ENCODE measurements at regions not wholly inside any gene's neighbourhood (a gene's known extent, or its start where the extent isn't known, plus 50 kb on each side); places are given as distances from the start of the nearest gene placed in this dataset.

- no peak for DNase-seq
- Mint-ChIP-seq H3K4me1 (ENCODE audit: low read depth, unreplicated experiment) (no peaks in the 10 kb centered on the region), H3K27ac (ENCODE audit: unreplicated experiment) (no peak overlapping the region), H3K27me3 (ENCODE audit: unreplicated experiment) (no peaks in the 10 kb centered on the region), H3K36me3 (ENCODE audit: insufficient read depth, unreplicated experiment) (no peaks in the 10 kb centered on the region), H3K4me3 (ENCODE audit: low read depth, unreplicated experiment) (no peak overlapping the region), H3K9me3 (ENCODE audit: low read depth, unreplicated experiment) (no peaks in the 10 kb centered on the region)
- no peak for TF ChIP-seq CTCF (IDR thresholded peaks at IDR 0.05; ENCODE audit: unreplicated experiment)
- CTCF ChIA-PET: no interaction called here
- intact Hi-C loops (cut with micrococcal nuclease; ENCODE audit: unreplicated experiment): no loop called here
- no TSS peak for BruUV-seq (replicated peaks)
These were observed 287.2 kb upstream of the ZNF608 start for GRCh38 chr5:125033602-125034001.

DNA sequence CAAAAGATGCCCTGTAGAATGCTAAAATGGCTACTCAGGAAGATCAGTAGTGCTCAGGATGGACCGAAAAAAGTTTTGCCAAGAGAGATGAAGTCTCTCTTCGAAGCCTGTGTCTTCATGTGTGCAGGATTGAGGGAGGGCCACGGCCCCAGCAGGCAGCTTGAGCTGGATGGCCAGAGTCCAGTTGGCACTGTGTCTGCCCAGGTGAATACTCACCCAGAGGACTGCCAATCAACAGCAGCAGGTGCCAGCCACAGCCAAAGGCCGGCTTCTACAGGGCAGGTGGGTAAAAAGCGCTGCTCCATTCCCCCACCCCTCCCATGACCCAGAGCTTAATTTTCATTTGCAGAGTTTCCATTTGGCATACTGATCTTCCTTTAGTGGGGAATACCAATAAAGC is 287.9 kb upstream of the ZNF608 start:
- H3K36me3 Mint-ChIP-seq (ENCODE audit: insufficient read depth, unreplicated experiment): no peaks in the 10 kb centered on the region
- H3K4me1 Mint-ChIP-seq (ENCODE audit: low read depth, unreplicated experiment): no peaks in the 10 kb centered on the region
- H3K27ac Mint-ChIP-seq (ENCODE audit: unreplicated experiment): no peak overlapping the region
- no peaks in the 10 kb centered on the region for H3K9me3 Mint-ChIP-seq (ENCODE audit: low read depth, unreplicated experiment)
- BruUV-seq (replicated peaks): no TSS peak
- no peaks in the 10 kb centered on the region for H3K27me3 Mint-ChIP-seq (ENCODE audit: unreplicated experiment)
- no peak overlapping the region for H3K4me3 Mint-ChIP-seq (ENCODE audit: low read depth, unreplicated experiment)
- no peak for DNase-seq
- CTCF ChIA-PET: no interaction called here
- intact Hi-C loops (cut with micrococcal nuclease; ENCODE audit: unreplicated experiment): no loop called here
- TF ChIP-seq CTCF (IDR thresholded peaks at IDR 0.05; ENCODE audit: unreplicated experiment): no peak

GRCh38 chr5:125036494-125036893 is 290.1 kb upstream of the ZNF608 start:
- no peaks in the 10 kb centered on the region for H3K4me1 Mint-ChIP-seq (ENCODE audit: low read depth, unreplicated experiment)
- intact Hi-C loops (cut with micrococcal nuclease; ENCODE audit: unreplicated experiment): no loop called here
- CTCF ChIA-PET: no interaction called here
- H3K9me3 Mint-ChIP-seq (ENCODE audit: low read depth, unreplicated experiment): no peaks in the 10 kb centered on the region
- H3K4me3 Mint-ChIP-seq (ENCODE audit: low read depth, unreplicated experiment): no peak overlapping the region
- no TSS peak for BruUV-seq (replicated peaks)
- H3K27ac Mint-ChIP-seq (ENCODE audit: unreplicated experiment): no peak overlapping the region
- H3K27me3 Mint-ChIP-seq (ENCODE audit: unreplicated experiment): no peaks in the 10 kb centered on the region
- no peaks in the 10 kb centered on the region for H3K36me3 Mint-ChIP-seq (ENCODE audit: insufficient read depth, unreplicated experiment)
- no peak for TF ChIP-seq CTCF (IDR thresholded peaks at IDR 0.05; ENCODE audit: unreplicated experiment)
- DNase-seq: no peak

GRCh38 chr5:125037020-125037419 is 290.6 kb upstream of the ZNF608 start:
- no TSS peak for BruUV-seq (replicated peaks)
- peaks cover 3% of the 10 kb centered on the region for H3K4me1 Mint-ChIP-seq (ENCODE audit: low read depth, unreplicated experiment)
- no peaks in the 10 kb centered on the region for H3K36me3 Mint-ChIP-seq (ENCODE audit: insufficient read depth, unreplicated experiment)
- no peaks in the 10 kb centered on the region for H3K9me3 Mint-ChIP-seq (ENCODE audit: low read depth, unreplicated experiment)
- no peak overlapping the region for H3K27ac Mint-ChIP-seq (ENCODE audit: unreplicated experiment)
- intact Hi-C loops (cut with micrococcal nuclease; ENCODE audit: unreplicated experiment): no loop called here
- no peaks in the 10 kb centered on the region for H3K27me3 Mint-ChIP-seq (ENCODE audit: unreplicated experiment)
- CTCF ChIA-PET: no interaction called here
- H3K4me3 Mint-ChIP-seq (ENCODE audit: low read depth, unreplicated experiment): no peak overlapping the region
- no peak for TF ChIP-seq CTCF (IDR thresholded peaks at IDR 0.05; ENCODE audit: unreplicated experiment)
- no peak for DNase-seq

DNA sequence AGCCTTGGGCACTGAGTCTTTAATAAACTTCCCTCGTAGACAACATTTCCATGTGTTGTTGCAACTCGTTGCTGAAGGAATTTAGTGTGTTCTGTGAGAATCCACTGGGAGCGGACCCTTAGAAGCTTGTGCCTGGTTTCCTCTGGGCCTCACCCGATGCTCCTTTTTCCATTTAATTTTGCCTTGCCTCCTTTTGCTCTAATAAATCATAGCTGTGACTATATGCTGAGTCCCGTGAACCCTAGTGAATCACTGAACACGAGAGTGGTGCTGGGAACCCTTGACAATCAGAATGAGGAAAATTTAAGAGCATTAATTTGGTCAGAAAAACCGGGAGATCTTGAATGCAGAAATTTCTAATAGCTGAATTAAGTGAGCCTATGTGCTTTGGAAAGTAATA is 291.1 kb upstream of the ZNF608 start:
- no peak for DNase-seq
- CTCF ChIA-PET: interaction anchor here (0.6 kb wide), 1 partner anchor 165 kb away, joined by 3 read pairs; no protein-coding TSS in a partner anchor
- H3K36me3 Mint-ChIP-seq (ENCODE audit: insufficient read depth, unreplicated experiment): no peaks in the 10 kb centered on the region
- H3K4me1 Mint-ChIP-seq (ENCODE audit: low read depth, unreplicated experiment): peaks cover 9% of the 10 kb centered on the region
- no TSS peak for BruUV-seq (replicated peaks)
- no peaks in the 10 kb centered on the region for H3K27me3 Mint-ChIP-seq (ENCODE audit: unreplicated experiment)
- H3K27ac Mint-ChIP-seq (ENCODE audit: unreplicated experiment): no peak overlapping the region
- H3K4me3 Mint-ChIP-seq (ENCODE audit: low read depth, unreplicated experiment): no peak overlapping the region
- no peak for TF ChIP-seq CTCF (IDR thresholded peaks at IDR 0.05; ENCODE audit: unreplicated experiment)
- H3K9me3 Mint-ChIP-seq (ENCODE audit: low read depth, unreplicated experiment): no peaks in the 10 kb centered on the region
- intact Hi-C loops (cut with micrococcal nuclease; ENCODE audit: unreplicated experiment): no loop called here
